ENCODE measurements at regions not wholly inside any gene's neighbourhood (a gene's known extent, or its start where the extent isn't known, plus 50 kb on each side); places are given as distances from the start of the nearest gene placed in this dataset.

- no peaks in the 10 kb centered on the region for H3K9me3 Mint-ChIP-seq (ENCODE audit: low read depth, unreplicated experiment)
- H3K4me3 Mint-ChIP-seq (ENCODE audit: low read depth, unreplicated experiment): no peak overlapping the region
- no peaks in the 10 kb centered on the region for H3K36me3 Mint-ChIP-seq (ENCODE audit: insufficient read depth, unreplicated experiment)
- no peak for DNase-seq
- no peak for TF ChIP-seq CTCF (IDR thresholded peaks at IDR 0.05; ENCODE audit: unreplicated experiment)
- H3K27ac Mint-ChIP-seq (ENCODE audit: unreplicated experiment): no peak overlapping the region
- no TSS peak for BruUV-seq (replicated peaks)
- H3K27me3 Mint-ChIP-seq (ENCODE audit: unreplicated experiment): no peaks in the 10 kb centered on the region
- H3K4me1 Mint-ChIP-seq (ENCODE audit: low read depth, unreplicated experiment): no peaks in the 10 kb centered on the region
- CTCF ChIA-PET: no interaction called here
- intact Hi-C loops (cut with micrococcal nuclease; ENCODE audit: unreplicated experiment): no loop called here
Measured at GRCh38 chr10:53236941-53237340, 464.4 kb upstream of the MBL2 start.

GRCh38 chr10:53233749-53234148 lies 461.2 kb upstream of the MBL2 start:
- no peak for DNase-seq
- intact Hi-C loops (cut with micrococcal nuclease; ENCODE audit: unreplicated experiment): no loop called here
- no peaks in the 10 kb centered on the region for H3K4me1 Mint-ChIP-seq (ENCODE audit: low read depth, unreplicated experiment)
- BruUV-seq (replicated peaks): no TSS peak
- H3K27me3 Mint-ChIP-seq (ENCODE audit: unreplicated experiment): no peaks in the 10 kb centered on the region
- CTCF ChIA-PET: no interaction called here
- no peak for TF ChIP-seq CTCF (IDR thresholded peaks at IDR 0.05; ENCODE audit: unreplicated experiment)
- no peak overlapping the region for H3K27ac Mint-ChIP-seq (ENCODE audit: unreplicated experiment)
- no peaks in the 10 kb centered on the region for H3K9me3 Mint-ChIP-seq (ENCODE audit: low read depth, unreplicated experiment)
- H3K36me3 Mint-ChIP-seq (ENCODE audit: insufficient read depth, unreplicated experiment): no peaks in the 10 kb centered on the region
- no peak overlapping the region for H3K4me3 Mint-ChIP-seq (ENCODE audit: low read depth, unreplicated experiment)

- intact Hi-C loops (cut with micrococcal nuclease; ENCODE audit: unreplicated experiment): no loop called here
- peaks cover 4% of the 10 kb centered on the region for H3K9me3 Mint-ChIP-seq (ENCODE audit: low read depth, unreplicated experiment)
- no peaks in the 10 kb centered on the region for H3K27me3 Mint-ChIP-seq (ENCODE audit: unreplicated experiment)
- no TSS peak for BruUV-seq (replicated peaks)
- CTCF ChIA-PET: no interaction called here
- H3K27ac Mint-ChIP-seq (ENCODE audit: unreplicated experiment): no peak overlapping the region
- TF ChIP-seq CTCF (IDR thresholded peaks at IDR 0.05; ENCODE audit: unreplicated experiment): no peak
- no peaks in the 10 kb centered on the region for H3K36me3 Mint-ChIP-seq (ENCODE audit: insufficient read depth, unreplicated experiment)
- no peak for DNase-seq
- H3K4me3 Mint-ChIP-seq (ENCODE audit: low read depth, unreplicated experiment): no peak overlapping the region
- no peaks in the 10 kb centered on the region for H3K4me1 Mint-ChIP-seq (ENCODE audit: low read depth, unreplicated experiment)
Measured at GRCh38 chr10:53230651-53231050, 458.1 kb upstream of the MBL2 start.

GRCh38 chr10:53223851-53224250 lies 451.3 kb upstream of the MBL2 start:
- no TSS peak for BruUV-seq (replicated peaks)
- Mint-ChIP-seq H3K27ac (ENCODE audit: unreplicated experiment) (no peak overlapping the region), H3K4me3 (ENCODE audit: low read depth, unreplicated experiment) (no peak overlapping the region), H3K36me3 (ENCODE audit: insufficient read depth, unreplicated experiment) (no peaks in the 10 kb centered on the region), H3K9me3 (ENCODE audit: low read depth, unreplicated experiment) (peaks cover 7% of the 10 kb centered on the region), H3K4me1 (ENCODE audit: low read depth, unreplicated experiment) (no peaks in the 10 kb centered on the region), H3K27me3 (ENCODE audit: unreplicated experiment) (no peaks in the 10 kb centered on the region)
- DNase-seq: no peak
- CTCF ChIA-PET: no interaction called here
- no peak for TF ChIP-seq CTCF (IDR thresholded peaks at IDR 0.05; ENCODE audit: unreplicated experiment)
- intact Hi-C loops (cut with micrococcal nuclease; ENCODE audit: unreplicated experiment): no loop called here

- H3K27ac Mint-ChIP-seq (ENCODE audit: unreplicated experiment): no peak overlapping the region
- no TSS peak for BruUV-seq (replicated peaks)
- H3K36me3 Mint-ChIP-seq (ENCODE audit: insufficient read depth, unreplicated experiment): no peaks in the 10 kb centered on the region
- no peak for TF ChIP-seq CTCF (IDR thresholded peaks at IDR 0.05; ENCODE audit: unreplicated experiment)
- intact Hi-C loops (cut with micrococcal nuclease; ENCODE audit: unreplicated experiment): no loop called here
- H3K27me3 Mint-ChIP-seq (ENCODE audit: unreplicated experiment): no peaks in the 10 kb centered on the region
- H3K4me3 Mint-ChIP-seq (ENCODE audit: low read depth, unreplicated experiment): no peak overlapping the region
- H3K4me1 Mint-ChIP-seq (ENCODE audit: low read depth, unreplicated experiment): no peaks in the 10 kb centered on the region
- CTCF ChIA-PET: no interaction called here
- H3K9me3 Mint-ChIP-seq (ENCODE audit: low read depth, unreplicated experiment): peaks cover 7% of the 10 kb centered on the region
- DNase-seq: no peak
Measured at GRCh38 chr10:53222806-53223205, 450.2 kb upstream of the MBL2 start.

Measured in Calu3 (cell line).